Head of caudate nucleus (tissue), 42 donors: ENCODE measurements at regions not wholly inside any gene's neighbourhood (a gene's known extent, or its start where the extent isn't known, plus 50 kb on each side); places are given as distances from the start of the nearest gene placed in this dataset.
"Not testable (repeated sequence)": the region's sequence is repeated elsewhere in the genome, so short reads cannot be mapped to it uniquely, and the experiment has no call there.

Source experiments
- DNase-seq, 42 donors: peaks; one replicate each; pipeline versions ENCODE4 v3.0.0 to v3.0.0-alpha.2; 2020 to 2021; ENCODE audit warnings: mixed read lengths in 7 of 42
- intact Hi-C: fragments of 100-400 bp; cut with DNase I; formaldehyde crosslinking; loops from one replicate; pipeline ENCODE4 v1.15.0; 2022

DNA sequence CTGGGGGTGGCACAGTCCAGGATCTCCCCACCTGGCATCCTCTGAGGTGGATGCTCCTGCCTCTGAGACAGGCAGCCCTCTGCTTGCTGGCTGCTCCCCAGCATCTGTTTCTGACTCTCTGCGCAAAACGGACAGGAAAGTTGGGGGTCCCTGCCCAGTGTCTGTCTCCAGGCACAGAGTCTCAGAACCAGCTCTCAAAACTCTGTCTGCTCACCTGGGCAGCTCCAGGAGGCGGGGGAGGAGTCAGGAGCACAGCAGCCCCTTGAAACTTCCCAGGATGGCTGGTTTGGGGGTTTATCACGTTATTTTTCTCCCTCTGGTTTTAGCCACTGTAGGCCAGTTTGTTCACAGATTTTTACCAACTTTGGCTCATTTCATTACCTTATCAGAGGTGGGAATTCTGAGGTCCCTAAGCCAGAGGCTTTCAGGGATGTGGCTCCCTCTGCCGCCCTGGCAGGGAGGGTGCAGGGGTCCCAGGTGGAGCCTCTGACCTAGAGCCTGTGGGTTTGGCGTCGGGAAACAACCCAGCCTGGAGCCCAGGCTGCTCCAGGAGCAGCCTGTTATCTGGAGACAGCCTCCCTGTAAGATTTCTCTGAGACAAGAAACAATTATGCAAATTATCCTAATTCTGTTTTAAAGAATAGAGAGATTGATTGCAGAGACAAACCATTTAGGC lies 334.1 kb downstream of the CACNA1B start:
- peak in 5 of 42 donors; percentile 6 to 40 (median 19) for DNase-seq

DNA sequence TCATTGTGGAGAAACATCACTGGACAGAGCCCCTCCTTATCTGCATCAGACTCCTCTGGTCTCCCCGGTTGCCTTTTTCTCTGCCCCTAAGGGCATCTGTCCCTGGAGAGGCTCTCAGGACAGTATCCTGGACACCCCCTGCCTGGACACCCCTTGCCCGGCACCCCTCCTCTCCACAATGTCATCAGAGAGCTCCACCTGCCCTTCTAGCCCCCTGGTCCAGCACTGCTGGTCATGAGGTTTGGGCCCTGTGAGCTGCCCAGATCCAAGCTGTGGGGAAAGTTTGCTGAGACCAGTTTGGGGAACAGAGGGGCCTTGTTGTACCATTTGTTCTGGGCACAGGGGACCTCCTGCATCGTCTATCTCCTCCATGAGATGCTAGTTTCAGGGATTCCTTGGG lies 335.2 kb downstream of the CACNA1B start:
- intact Hi-C loops, DNase-seq: not testable (repeated sequence)

More for the DNA sequence above, 334.1 kb downstream of the CACNA1B start:
- intact Hi-C loops, result not testable (repeated sequence)

DNA sequence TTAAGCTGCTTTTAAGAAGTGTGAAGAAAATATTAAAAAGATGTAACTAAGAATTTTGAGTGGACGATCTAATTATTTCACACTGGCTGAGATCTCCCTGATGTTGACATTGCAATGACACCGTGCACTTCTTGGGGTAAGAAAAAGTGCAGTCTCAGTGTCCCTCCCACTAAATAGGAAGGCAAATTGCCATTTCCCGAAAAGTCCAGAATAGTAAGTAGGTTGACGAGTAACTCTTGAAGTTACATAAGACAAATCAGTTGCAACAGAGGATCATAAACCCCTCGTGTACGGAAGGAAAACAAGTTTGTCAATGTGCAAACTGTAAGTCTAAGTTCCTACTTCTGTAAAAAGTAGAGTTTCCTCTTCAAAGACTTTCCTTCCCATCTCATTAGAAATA lies 336.2 kb downstream of the CACNA1B start:
- intact Hi-C loops, result not testable (repeated sequence)
- DNase-seq, result peak in 1 of 42 donors; percentile 7

DNA sequence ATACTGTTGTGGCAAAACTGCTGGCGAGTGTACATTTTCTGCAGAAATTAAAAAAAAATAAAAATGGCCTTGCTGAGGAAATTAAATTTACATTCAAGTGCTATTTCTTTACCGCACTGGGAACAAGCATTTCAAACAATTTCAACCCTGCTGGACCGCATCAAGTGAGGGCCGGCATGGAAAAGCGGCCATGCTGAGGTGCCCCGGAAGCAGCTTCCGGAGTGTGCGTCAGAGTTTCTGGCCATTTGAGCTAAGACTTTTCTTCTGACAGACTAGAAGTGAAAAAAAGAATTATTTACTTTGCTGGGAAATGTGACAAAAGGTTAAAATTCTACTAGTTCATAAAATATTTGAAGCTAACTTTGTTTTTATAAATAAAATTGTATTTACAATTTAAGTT lies 337.0 kb downstream of the CACNA1B start:
- intact Hi-C loops, result not testable (repeated sequence)
- peak in 1 of 42 donors; percentile 22 for DNase-seq

DNA sequence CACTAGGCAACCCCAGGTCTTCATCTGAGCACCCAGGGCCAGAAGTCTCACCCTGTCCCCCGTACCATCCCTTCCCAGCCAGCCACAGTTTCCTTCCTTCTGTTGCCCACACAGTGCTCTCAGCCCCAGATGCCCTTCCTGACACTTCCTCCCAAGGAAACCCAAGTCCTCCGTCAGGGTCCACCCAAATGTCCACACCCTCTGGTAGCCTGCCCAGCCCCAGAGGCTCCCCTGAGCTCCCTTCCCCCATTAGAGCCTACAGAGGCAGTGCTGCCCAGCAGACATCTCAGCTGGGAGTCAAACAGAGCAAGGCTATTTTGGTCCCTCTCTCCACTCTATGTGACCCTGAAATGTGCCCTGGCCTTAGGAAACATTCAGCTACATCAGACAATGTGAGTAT lies 338.0 kb downstream of the CACNA1B start:
- DNase-seq, intact Hi-C loops: not testable (repeated sequence)

DNA sequence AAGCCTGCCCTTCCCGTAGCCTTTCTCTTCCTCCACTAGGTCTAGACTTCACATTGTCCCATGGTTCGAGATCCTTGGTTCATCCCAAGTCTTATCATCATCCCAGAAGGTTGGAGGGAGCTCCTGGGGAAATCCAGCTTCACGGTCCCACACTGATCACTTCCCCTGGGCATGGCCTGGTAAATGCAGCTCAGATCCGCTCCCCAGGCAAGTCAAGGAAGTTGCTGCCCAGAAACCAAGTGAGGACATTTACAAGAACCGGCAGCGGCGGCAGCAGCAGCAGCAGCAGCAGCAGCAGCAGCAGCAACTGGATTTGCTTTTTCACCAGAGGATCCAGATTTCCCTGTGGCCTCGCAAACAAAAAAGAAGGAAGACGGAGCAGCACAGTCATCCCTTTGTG lies 339.2 kb downstream of the CACNA1B start:
- intact Hi-C loops, result not testable (repeated sequence)
- DNase-seq, result peak in 3 of 42 donors; percentile 9 to 41 (median 10)

DNA sequence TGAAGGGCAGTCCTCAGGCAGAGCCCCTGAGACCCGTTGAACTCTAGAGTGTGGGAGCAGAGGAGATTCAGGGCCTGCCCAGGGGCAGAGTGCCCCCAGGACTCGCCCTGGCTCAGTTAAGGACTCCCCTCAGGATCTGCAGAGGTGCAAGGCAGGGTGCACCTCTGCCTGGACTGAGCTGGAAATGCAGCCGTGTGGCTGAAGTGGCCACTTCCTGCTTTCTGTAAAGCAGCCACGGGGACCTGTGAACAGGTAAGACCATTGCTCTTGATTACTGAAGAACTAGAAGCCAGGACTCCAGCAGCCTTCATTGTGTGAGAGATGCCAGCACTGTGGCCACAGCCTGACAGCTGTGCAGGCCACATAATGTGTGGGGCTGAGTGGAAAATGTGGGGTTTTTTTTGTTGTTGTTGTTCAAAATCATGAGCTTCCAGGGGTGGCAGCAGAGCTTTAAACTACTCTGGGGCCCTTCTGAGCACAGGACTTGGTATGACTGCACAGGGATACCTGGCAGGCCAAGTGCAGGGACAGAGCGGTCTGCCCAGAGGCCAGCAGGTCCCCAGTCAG lies 339.8 kb downstream of the CACNA1B start:
- intact Hi-C loops, result not testable (repeated sequence)
- peak in 1 of 42 donors; percentile 23 for DNase-seq

DNA sequence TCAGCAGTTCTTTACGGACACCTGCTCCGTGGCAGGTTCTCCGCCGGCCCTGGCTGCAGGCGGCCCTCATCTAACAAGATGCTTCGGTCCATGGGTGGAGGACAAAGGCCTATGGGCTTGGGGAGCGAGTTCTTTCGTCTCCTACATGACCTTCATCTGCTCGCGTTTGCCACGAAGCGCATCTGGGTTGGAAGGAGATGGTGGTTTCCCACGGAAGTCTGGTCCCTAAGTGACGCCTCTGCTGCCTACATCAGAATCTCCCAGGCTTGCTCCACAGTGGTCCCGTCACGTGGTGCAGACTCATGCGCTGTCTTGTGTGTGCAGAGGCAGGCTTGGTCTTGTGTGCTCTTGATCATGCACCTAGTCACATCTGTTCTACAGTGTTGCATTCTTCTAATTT lies 341.7 kb downstream of the CACNA1B start:
- intact Hi-C loops, result not testable (repeated sequence)
- DNase-seq, result peak in 2 of 42 donors; percentile 18 to 34

DNA sequence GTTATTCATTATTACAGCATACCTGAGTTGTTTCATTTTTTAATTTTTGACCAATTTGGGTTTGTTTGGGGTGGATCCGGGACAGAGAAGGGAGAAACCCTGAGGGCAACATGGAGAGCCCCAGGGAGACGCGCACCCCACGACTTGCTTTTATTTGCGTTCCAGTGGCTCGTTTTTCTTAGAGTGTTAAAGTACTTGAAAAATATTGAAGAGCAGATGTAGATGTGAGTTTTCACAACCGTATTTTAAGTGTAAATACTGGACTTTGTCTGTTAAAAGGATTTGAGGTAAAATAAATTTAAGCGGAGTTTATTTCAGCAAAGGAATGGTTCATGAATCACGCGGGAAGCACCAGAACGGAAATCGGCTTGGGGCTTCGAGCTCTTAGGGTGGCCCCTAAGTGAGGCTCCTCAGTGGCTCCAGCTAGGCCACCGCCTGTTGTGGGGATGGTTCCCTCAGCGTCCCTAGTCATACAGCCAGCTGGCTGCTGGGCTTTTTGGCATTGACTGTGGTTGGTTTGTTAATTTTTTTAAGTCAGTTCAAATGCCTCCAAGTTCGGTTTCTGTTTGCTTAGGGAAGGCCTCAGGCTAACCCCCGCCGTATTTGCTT lies 344.0 kb downstream of the CACNA1B start:
- DNase-seq, intact Hi-C loops: not testable (repeated sequence)

DNA sequence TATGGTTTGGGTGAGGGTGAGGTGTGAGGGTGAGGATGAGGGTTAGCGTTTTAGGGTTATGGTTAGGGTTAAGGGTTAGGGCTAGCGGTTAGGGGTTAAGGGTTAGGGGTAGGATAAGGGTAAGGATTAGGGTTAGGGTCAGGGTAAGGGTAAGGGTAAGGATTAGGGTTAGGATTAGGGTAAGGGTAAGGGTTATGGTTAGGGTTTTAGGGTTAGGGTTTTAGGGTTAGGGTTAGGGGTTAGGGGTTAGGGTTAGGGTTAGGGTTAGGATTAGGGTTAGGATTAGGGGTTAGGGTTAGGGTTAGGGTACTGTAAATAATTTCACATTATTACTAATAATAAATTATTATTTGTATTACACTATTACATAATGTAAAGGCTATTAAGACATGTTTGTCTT lies 359.5 kb downstream of the CACNA1B start:
- DNase-seq, intact Hi-C loops: not testable (repeated sequence)

DNA sequence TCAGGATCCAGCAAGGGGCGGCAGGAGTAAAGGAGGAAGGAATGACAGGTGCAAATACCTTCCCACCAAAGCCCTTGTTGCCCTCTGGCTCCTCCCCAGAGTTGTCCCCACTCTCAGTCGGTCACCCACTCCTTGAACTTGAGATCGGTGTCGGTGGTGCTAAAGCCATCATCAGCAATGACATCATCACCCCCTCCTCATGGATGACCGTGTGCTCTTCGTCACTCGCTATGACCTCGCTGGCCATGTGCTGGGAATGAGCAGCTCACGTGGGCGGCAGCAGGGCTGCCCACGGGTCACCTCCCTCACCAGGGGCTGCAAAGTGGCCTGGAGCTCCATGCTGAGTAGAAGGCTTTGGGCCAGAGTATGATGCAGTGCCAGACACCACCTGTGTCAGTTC lies 405.3 kb downstream of the CACNA1B start:
- intact Hi-C loops, DNase-seq: not testable (repeated sequence)
